Spinal cord (tissue), 9 donors: ENCODE measurements at regions not wholly inside any gene's neighbourhood (a gene's known extent, or its start where the extent isn't known, plus 50 kb on each side); places are given as distances from the start of the nearest gene placed in this dataset.

Experiments
- DNase-seq, 6 donors: peaks; one replicate each; pipeline versions ENCODE4 v3.0.0 to v3.0.0-alpha.2; 2013 to 2015; ENCODE audit warnings: low spot score in 6 of 6, low read depth in 4 of 6
- H3K27ac ChIP-seq: one replicate; pipeline ENCODE4 v1.5.1; 2013; ENCODE audit warnings: low read depth, low read length, control low read depth
- H3K27me3 ChIP-seq: one replicate; pipeline ENCODE4 v1.6.1; 2013; ENCODE audit warnings: low read length; ENCODE audit not compliant: control insufficient read depth, insufficient read depth
- H3K36me3 ChIP-seq: one replicate; pipeline ENCODE4 v1.6.1; 2013; ENCODE audit warnings: low read length; ENCODE audit not compliant: control insufficient read depth, insufficient read depth
- H3K4me1 ChIP-seq: one replicate; pipeline ENCODE4 v1.6.1; 2013; ENCODE audit warnings: low read length; ENCODE audit not compliant: control insufficient read depth, insufficient read depth
- H3K4me3 ChIP-seq: one replicate; pipeline ENCODE4 v1.5.1; 2013; ENCODE audit warnings: low read depth, low read length, control low read depth
- H3K9me3 ChIP-seq: one replicate; pipeline ENCODE4 v1.6.1; 2013; ENCODE audit warnings: low read length; ENCODE audit not compliant: control insufficient read depth, insufficient read depth
- WGBS: methylation state at CpG from one replicate; pipeline ENCODE4 v1.1.5; 2013; ENCODE audit warnings: missing lambda C conversion rate; ENCODE audit not compliant: insufficient coverage; 5-methylcytosine and 5-hydroxymethylcytosine counted together
- donor health status: healthy.

DNA sequence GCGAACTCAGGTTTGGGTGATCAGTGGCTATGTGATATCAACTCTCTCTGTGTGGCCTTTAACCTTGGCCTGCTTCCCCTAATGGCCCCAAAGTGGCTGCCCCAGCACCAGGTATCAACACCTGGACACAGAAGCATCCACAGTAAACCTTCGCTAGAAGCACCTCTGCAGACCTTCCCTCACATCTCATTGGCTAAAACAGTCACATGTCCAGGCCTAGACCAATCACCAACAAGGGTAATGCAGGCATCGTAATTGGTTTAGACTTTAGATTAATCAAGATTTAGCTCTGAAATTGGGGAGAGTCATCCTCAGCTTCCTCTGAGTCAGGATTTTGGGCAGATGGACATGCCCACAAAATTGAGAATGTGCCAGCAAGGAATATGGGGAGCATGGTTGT lies 92.5 kb upstream of the MYL2 start:
- H3K36me3 ChIP-seq: no peaks in the 10 kb centered on the region
- H3K4me1 ChIP-seq: no peaks in the 10 kb centered on the region
- H3K4me3 ChIP-seq: no peak overlapping the region
- no peak for DNase-seq
- no peak overlapping the region for H3K27ac ChIP-seq
- H3K27me3 ChIP-seq: peaks cover 4% of the 10 kb centered on the region
- WGBS: 100% methylated on average over 1 of the region's 3 CpGs
- H3K9me3 ChIP-seq: no peaks in the 10 kb centered on the region

DNA sequence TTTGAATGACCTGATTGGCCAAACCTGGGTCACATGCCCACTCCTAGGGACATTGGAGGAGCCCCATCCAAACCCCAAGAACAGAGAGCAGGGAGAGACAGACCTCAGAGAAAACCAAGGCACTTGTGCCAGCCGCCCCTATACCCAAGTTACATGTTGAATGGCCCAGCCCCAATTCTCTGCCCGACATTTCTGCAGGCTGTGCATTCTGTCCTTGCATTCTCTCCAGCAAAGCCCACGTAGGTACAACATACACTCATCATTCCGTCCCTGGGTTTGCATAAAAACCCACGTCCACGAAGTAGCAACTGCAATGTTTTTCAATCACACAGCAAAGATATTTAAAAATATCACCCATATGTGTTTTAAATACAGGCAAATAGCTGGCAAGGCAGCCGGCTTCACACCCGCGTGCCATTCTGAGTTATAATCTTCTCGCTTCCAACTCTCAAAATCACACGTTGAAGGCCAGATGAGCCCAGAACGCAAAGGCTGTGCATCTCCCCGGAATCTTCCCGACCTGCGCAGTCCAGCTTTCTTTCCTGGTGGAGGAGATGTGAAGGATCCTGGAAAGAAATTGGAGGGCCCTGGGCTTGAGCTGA lies 91.7 kb upstream of the MYL2 start:
- Histone ChIP-seq H3K9me3 (no peaks in the 10 kb centered on the region), H3K36me3 (no peaks in the 10 kb centered on the region), H3K27me3 (peaks cover 4% of the 10 kb centered on the region), H3K4me1 (no peaks in the 10 kb centered on the region), H3K4me3 (no peak overlapping the region), H3K27ac (no peak overlapping the region)
- 85% methylated on average over 14 of the region's 15 CpGs for WGBS
- peak in 1 of 6 donors; percentile 74 for DNase-seq

DNA sequence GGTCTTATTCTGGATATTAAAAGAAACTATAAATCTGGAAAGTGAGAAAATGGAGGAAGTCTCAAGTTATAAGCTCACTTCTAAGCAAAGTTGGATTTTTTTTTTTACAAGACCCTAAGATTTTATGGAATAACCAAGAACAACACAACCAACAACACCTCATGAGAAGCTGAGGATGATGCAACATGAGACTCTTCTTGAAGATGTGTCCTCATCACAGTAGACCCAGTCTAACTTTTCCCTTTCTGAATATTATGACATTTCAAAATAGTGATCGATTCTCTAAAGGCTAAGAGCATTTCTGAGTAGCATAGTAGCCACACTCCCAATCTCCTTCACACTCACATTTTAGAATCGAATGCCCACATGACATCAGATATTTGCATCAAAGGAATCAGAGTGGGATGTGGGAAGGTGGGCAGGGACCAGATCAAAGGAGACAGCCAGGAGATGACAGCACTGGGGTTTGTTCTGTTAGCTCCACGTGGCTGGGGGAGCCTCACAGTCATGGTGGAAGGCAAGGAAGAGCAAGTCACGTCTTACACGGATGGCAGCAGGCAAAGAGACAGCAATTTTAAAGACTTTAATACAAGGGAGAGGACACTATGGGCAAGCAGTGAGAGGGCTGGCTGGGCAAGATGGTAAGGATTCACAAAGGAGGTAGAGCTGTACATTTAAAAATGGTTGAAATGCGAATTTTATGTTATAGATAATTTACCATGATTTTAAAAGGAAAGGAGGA lies 90.7 kb upstream of the MYL2 start:
- Histone ChIP-seq H3K4me1 (no peaks in the 10 kb centered on the region), H3K9me3 (no peaks in the 10 kb centered on the region), H3K36me3 (no peaks in the 10 kb centered on the region), H3K4me3 (no peak overlapping the region), H3K27ac (no peak overlapping the region), H3K27me3 (peaks cover 2% of the 10 kb centered on the region)
- 95% methylated on average over 3 of the region's 6 CpGs for WGBS
- DNase-seq: no peak

DNA sequence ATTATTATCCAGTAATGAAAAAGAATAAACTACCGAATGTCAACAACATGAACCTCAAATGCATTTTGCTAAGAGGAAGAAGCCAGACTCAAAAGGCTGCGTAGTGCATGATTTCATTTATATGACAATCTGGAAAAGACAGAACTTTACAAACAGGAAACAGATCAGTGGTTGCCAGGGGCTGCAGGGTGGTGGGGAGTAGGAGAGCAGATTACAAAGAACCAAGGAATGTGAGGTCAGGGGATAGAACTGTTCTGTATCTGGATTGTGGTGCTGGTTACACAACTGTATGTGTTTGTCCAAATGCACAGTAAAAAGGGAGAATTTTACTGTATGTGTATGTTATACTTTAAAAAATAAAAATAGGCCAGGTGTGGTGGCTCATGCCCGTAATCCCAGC lies 89.7 kb upstream of the MYL2 start:
- no peak overlapping the region for H3K4me3 ChIP-seq
- 89% methylated on average over 1 of the region's 3 CpGs for WGBS

DNA sequence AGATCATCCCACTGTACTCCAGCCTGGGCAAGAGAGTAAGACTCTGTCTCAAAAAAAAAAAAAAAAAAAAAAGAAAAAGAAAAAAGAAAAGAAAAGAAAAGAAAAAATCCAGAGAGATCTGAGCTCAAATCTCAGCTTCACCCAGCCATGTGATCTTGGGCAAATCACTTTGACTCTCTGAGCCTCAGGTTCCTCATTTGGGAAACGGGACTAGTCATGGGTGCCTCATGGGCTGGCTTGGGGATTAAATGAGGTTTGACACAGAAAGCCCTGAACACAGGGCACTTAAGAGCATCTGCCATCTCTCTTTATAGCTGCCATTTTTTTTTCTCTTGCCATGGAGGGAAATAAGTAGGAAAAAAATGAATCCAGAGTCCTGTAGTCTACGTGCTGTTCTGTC lies 86.2 kb upstream of the MYL2 start:
- Histone ChIP-seq H3K36me3 (no peaks in the 10 kb centered on the region), H3K27me3 (no peaks in the 10 kb centered on the region), H3K4me1 (no peaks in the 10 kb centered on the region), H3K27ac (no peak overlapping the region), H3K4me3 (no peak overlapping the region), H3K9me3 (no peaks in the 10 kb centered on the region)
- DNase-seq: no peak
- no CpG with 5 or more reads among the region's 2 CpGs for WGBS

More for the DNA sequence above, 89.7 kb upstream of the MYL2 start:
- H3K27me3 ChIP-seq: peaks cover 2% of the 10 kb centered on the region
- H3K36me3 ChIP-seq: no peaks in the 10 kb centered on the region
- no peaks in the 10 kb centered on the region for H3K4me1 ChIP-seq
- DNase-seq: no peak
- no peaks in the 10 kb centered on the region for H3K9me3 ChIP-seq
- H3K27ac ChIP-seq: no peak overlapping the region

DNA sequence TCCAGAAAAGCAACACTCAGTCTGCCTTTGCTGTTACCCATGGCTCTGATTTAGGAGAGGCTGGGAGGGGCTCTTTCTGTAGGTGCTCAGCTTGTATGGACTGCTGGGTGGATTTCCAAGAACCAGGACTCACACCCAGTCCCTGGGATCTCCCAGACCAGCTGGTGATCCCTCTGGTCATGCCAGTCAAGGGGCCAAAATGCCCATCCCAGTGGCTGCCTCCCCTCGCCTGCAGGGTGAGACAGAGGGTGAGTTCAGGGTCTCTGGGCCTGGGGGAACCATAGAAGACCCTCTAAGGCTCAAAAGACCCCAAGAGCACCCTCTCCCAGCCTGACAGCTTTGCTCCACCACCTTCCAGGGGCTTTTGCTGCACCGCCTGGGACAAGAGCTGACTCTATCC lies 78.6 kb upstream of the MYL2 start:
- WGBS: 83% methylated on average over 2 of the region's 2 CpGs
- Histone ChIP-seq H3K9me3 (peaks cover 4% of the 10 kb centered on the region), H3K4me3 (no peak overlapping the region), H3K27ac (no peak overlapping the region), H3K27me3 (no peaks in the 10 kb centered on the region), H3K4me1 (no peaks in the 10 kb centered on the region), H3K36me3 (no peaks in the 10 kb centered on the region)
- no peak for DNase-seq

DNA sequence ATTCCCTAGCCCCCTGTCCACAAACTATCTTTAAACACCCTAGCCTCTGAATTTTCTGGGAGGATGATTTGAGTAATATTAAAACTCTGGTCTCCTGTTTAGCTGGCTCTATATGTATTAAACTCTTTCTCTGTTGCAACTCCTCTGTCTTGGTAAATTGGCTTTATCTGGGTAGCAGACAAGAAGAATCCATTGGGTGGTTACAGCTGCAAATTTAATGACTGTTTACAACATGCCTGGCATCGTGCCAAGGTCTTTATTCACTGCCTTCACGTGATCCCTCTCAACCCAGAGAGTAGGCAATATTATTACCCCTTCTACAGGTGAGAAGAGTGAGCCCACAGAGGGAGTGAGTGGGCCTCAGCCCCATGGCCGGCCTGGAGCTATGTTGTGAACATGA lies 77.8 kb upstream of the MYL2 start:
- no peak for DNase-seq
- peaks cover 4% of the 10 kb centered on the region for H3K9me3 ChIP-seq
- WGBS: no CpG with 5 or more reads among the region's 3 CpGs

DNA sequence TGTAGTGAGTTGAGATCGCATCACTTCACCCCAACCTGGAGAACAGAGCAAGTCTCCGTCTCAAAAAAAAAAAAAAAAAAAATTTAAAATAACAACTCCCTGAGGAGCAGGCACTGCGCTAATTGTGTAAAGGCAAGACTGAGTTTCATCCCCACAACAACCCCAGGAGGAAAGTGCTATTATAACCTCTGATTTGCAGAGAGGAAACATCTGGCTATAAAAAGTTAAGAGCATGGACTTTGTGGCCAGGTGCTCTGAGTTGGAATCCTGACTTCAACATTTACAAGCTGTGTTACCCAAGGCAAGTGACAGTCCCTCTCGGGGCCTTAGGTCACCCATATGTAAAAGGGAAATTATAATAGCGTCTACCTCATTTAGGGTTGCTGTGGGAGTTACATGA lies 76.0 kb upstream of the MYL2 start:
- no peak for DNase-seq
- Histone ChIP-seq H3K27me3 (no peaks in the 10 kb centered on the region), H3K9me3 (peaks cover 4% of the 10 kb centered on the region), H3K27ac (no peak overlapping the region), H3K4me1 (no peaks in the 10 kb centered on the region), H3K36me3 (no peaks in the 10 kb centered on the region), H3K4me3 (no peak overlapping the region)
- WGBS: 100% methylated on average over 1 of the region's 5 CpGs

More for the DNA sequence above, 77.8 kb upstream of the MYL2 start:
- Histone ChIP-seq H3K36me3 (no peaks in the 10 kb centered on the region), H3K4me1 (no peaks in the 10 kb centered on the region), H3K27me3 (no peaks in the 10 kb centered on the region), H3K4me3 (no peak overlapping the region), H3K27ac (no peak overlapping the region)

DNA sequence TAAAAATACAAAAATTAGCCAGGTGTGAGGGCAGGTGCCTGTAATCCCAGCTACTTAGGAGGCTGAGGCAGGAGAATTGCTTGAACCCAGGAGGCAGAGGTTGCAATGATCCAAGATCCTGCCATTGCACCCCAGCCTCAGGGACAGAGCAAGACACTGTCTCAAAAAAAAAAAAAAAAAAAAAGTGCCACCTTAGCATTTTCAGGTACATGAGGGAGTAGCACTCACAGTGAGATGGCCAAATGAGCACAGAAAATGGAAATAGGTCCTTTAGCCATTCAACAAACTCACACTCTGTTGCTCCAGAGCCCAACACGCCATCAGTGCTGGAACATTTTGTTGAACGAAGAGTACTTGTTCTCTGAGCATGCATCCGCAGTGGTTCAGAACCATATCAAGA lies 75.2 kb upstream of the MYL2 start:
- H3K4me3 ChIP-seq: no peak overlapping the region
- no peaks in the 10 kb centered on the region for H3K4me1 ChIP-seq
- H3K9me3 ChIP-seq: peaks cover 4% of the 10 kb centered on the region
- no peaks in the 10 kb centered on the region for H3K36me3 ChIP-seq
- H3K27ac ChIP-seq: no peak overlapping the region
- WGBS: 86% methylated on average over 1 of the region's 3 CpGs
- no peaks in the 10 kb centered on the region for H3K27me3 ChIP-seq
- DNase-seq: no peak

DNA sequence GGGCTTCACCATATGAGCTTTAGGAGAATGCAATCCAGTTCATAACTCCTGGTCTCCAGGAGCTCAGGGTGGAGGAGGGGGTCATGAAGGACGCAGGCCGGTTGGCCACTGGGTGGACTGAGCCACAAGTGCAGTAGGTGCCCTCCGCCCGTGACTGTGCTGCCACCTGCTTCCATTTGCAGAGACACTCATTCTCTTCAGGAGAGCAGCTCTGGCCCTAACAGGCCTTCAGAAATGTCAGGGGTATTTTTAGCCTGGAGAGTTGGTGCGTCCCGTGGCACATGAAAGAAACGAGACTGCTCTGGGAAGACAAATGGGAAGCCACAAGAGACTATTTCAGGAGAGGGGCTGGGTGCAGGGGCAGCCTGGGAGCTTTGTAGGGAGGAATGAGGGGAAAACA lies 74.6 kb upstream of the MYL2 start:
- H3K27ac ChIP-seq: no peak overlapping the region
- H3K9me3 ChIP-seq: peaks cover 4% of the 10 kb centered on the region
- no peak overlapping the region for H3K4me3 ChIP-seq
- no peaks in the 10 kb centered on the region for H3K4me1 ChIP-seq
- H3K36me3 ChIP-seq: no peaks in the 10 kb centered on the region
- WGBS: 90% methylated on average over 7 of the region's 7 CpGs
- no peak for DNase-seq
- no peaks in the 10 kb centered on the region for H3K27me3 ChIP-seq
